ENCODE measurements at regions not wholly inside any gene's neighbourhood (a gene's known extent, or its start where the extent isn't known, plus 50 kb on each side); places are given as distances from the start of the nearest gene placed in this dataset.

DNA sequence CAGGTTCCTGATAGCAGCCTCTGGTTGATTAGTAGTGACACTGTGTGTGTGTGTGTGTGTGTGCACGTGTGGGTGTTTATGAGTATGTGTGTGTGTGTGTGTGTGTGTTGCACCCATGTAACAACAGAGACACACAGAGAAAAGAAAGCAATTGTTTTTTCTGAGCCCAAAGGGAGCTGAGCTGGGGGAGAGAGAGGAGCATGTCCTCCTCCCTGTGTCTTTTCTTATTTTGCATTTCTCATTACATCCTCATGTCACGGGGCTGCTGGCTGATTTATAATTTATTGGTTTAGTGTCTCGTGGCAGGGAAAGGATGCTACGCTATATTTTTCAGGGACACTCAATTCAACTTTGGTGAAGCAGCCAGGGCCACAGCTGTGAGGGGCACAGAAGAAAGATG is 511.4 kb downstream of the BCOR start:
- no peak for TF ChIP-seq POLR2A (IDR thresholded peaks at IDR 0.05)
- TF ChIP-seq, protein P1, sequence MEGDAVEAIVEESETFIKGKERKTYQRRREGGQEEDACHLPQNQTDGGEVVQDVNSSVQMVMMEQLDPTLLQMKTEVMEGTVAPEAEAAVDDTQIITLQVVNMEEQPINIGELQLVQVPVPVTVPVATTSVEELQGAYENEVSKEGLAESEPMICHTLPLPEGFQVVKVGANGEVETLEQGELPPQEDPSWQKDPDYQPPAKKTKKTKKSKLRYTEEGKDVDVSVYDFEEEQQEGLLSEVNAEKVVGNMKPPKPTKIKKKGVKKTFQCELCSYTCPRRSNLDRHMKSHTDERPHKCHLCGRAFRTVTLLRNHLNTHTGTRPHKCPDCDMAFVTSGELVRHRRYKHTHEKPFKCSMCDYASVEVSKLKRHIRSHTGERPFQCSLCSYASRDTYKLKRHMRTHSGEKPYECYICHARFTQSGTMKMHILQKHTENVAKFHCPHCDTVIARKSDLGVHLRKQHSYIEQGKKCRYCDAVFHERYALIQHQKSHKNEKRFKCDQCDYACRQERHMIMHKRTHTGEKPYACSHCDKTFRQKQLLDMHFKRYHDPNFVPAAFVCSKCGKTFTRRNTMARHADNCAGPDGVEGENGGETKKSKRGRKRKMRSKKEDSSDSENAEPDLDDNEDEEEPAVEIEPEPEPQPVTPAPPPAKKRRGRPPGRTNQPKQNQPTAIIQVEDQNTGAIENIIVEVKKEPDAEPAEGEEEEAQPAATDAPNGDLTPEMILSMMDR (IDR thresholded peaks at IDR 0.05) = no peak

All from body of pancreas (tissue), 4 donors.